H1 (cell line): ENCODE measurements at regions not wholly inside any gene's neighbourhood (a gene's known extent, or its start where the extent isn't known, plus 50 kb on each side); places are given as distances from the start of the nearest gene placed in this dataset.

ENCODE experiments used
- CTCF ChIA-PET: fragments of 300-600 bp; sonication (Branson Sonifier 250); formaldehyde crosslinking; loops from one replicate; lab custom pipeline; 2021; ENCODE audit not compliant: partially characterized antibody; lab: Charles Lee
- POLR2A ChIA-PET: fragments of 300-600 bp; sonication (Branson Sonifier 250); formaldehyde crosslinking; loops from one replicate; lab custom pipeline; 2021; ENCODE audit warnings: inconsistent platforms; ENCODE audit not compliant: partially characterized antibody; lab: Charles Lee
- DNase-seq, 2 experiments: peaks; one replicate each; pipeline versions ENCODE4 v3.0.0 to v3.0.0-alpha.2; 2010 to 2022; ENCODE audit warnings: low spot score in 2 of 2, low read depth in 1 of 2, mixed read lengths in 1 of 2
- FAIRE-seq: peaks from 2 replicates; lab custom pipeline; 2011; peaks lifted over from hg19 to GRCh38; lab: Jason Lieb, UNC
- H2AFZ ChIP-seq: 2 replicates; pipeline ENCODE4 v1.8.1; 2012; ENCODE audit warnings: low read length, inconsistent platforms
- H2AK5ac ChIP-seq: 2 replicates; pipeline ENCODE4 v1.6.1; 2013; ENCODE audit warnings: low read depth, low read length
- H2BK120ac ChIP-seq: replicated peaks from 2 replicates; pipeline ENCODE3; 2013; ENCODE audit warnings: low read depth, low read length, inconsistent platforms
- H2BK12ac ChIP-seq: 2 replicates; pipeline ENCODE4 v1.6.1; 2013; ENCODE audit warnings: low read depth, low read length
- H2BK15ac ChIP-seq: 2 replicates; pipeline ENCODE4 v1.6.1; 2013; ENCODE audit warnings: low read length
- H2BK20ac ChIP-seq: 2 replicates; pipeline ENCODE4 v1.6.1; 2013; ENCODE audit warnings: low read length
- H2BK5ac ChIP-seq: 2 replicates; pipeline ENCODE4 v1.6.1; 2013; ENCODE audit warnings: low read depth, low read length
- H3K14ac ChIP-seq: 2 replicates; pipeline ENCODE4 v1.6.1; 2013; ENCODE audit warnings: inconsistent platforms; ENCODE audit not compliant: insufficient read length
- H3K18ac ChIP-seq: 2 replicates; pipeline ENCODE4 v1.6.1; 2013; ENCODE audit warnings: low read length; ENCODE audit errors: extremely low read depth
- H3K23ac ChIP-seq: 2 replicates; pipeline ENCODE4 v1.6.1; 2013; ENCODE audit warnings: inconsistent platforms; ENCODE audit not compliant: insufficient read length
- H3K23me2 ChIP-seq: 2 replicates; pipeline ENCODE4 v1.6.1; 2013; ENCODE audit warnings: low read depth, low read length
- H3K27ac ChIP-seq: 2 replicates; pipeline ENCODE4 v1.6.1; 2011; ENCODE audit warnings: low read depth, low read length, inconsistent platforms
- H3K27me3 ChIP-seq, 4 experiments: replicated peaks in 1 of 4; 1 replicate in 1 of 4; 2 replicates in 3 of 4; pipeline versions ENCODE4 v1.6.1 to v1.8.1; 2011 to 2013; ENCODE audit warnings: low read length in 3 of 4, mild to moderate bottlenecking in 3 of 4, inconsistent platforms in 2 of 4, mixed read lengths in 2 of 4, moderate library complexity in 1 of 4; ENCODE audit not compliant: control insufficient read depth in 3 of 4, insufficient read depth in 3 of 4; ENCODE audit errors: extremely low read depth in 1 of 4
- H3K36me3 ChIP-seq, 4 experiments: 2 replicates each; pipeline versions ENCODE4 v1.6.1 to v1.8.1; 2011 to 2013; ENCODE audit warnings: mild to moderate bottlenecking in 4 of 4, low read length in 3 of 4, moderate library complexity in 2 of 4, control low read depth in 1 of 4, inconsistent platforms in 1 of 4; ENCODE audit not compliant: insufficient read depth in 4 of 4, control insufficient read depth in 2 of 4
- H3K4ac ChIP-seq: replicated peaks from 2 replicates; pipeline ENCODE3; 2013; ENCODE audit warnings: low read length, low read depth, mixed read lengths, inconsistent platforms; ENCODE audit not compliant: insufficient read length
- H3K4me1 ChIP-seq, 4 experiments: replicated peaks in 1 of 4; 1 replicate in 1 of 4; 2 replicates in 3 of 4; pipeline versions ENCODE4 v1.6.1 to v1.8.1; 2011 to 2013; ENCODE audit warnings: low read length in 3 of 4, inconsistent platforms in 2 of 4, mixed read lengths in 1 of 4; ENCODE audit not compliant: insufficient read depth in 4 of 4, control insufficient read depth in 3 of 4
- H3K4me2 ChIP-seq, 2 experiments: 2 replicates each; pipeline versions ENCODE4 v1.6.1 to v1.8.1; 2011 to 2013; ENCODE audit warnings: low read depth in 2 of 2, low read length in 2 of 2, control low read depth in 1 of 2, inconsistent platforms in 1 of 2, mild to moderate bottlenecking in 1 of 2; ENCODE audit not compliant: insufficient read depth in 1 of 2
- H3K4me3 ChIP-seq, 4 experiments: fragments of 200-600, 300-600 bp in 1 of 4; sonication (generic), shearing (Covaris generic), sonication (Bioruptor Twin) in 1 of 4; 2 replicates each; pipeline versions ENCODE4 v1.5.1 to v1.8.1; 2011 to 2016; ENCODE audit warnings: low read length in 4 of 4, low read depth in 3 of 4, control low read depth in 2 of 4, inconsistent platforms in 2 of 4, mild to moderate bottlenecking in 2 of 4, mixed read lengths in 1 of 4, moderate library complexity in 1 of 4; ENCODE audit not compliant: insufficient read depth in 2 of 4; ENCODE audit errors: extremely low read depth in 1 of 4
- H3K56ac ChIP-seq: replicated peaks from 2 replicates; pipeline ENCODE3; 2013; ENCODE audit warnings: low read depth, mild to moderate bottlenecking, mixed read lengths, low read length, inconsistent platforms; ENCODE audit not compliant: insufficient read length
- H3K79me1 ChIP-seq: 2 replicates; pipeline ENCODE4 v1.6.1; 2013; ENCODE audit warnings: low read depth, low read length, control low read depth
- H3K79me2 ChIP-seq, 2 experiments: 2 replicates each; pipeline versions ENCODE4 v1.6.1 to v1.8.1; 2012 to 2013; ENCODE audit warnings: low read length in 2 of 2, mild to moderate bottlenecking in 2 of 2, inconsistent platforms in 1 of 2; ENCODE audit not compliant: insufficient read depth in 2 of 2, control insufficient read depth in 1 of 2
- H3K9ac ChIP-seq, 4 experiments: replicated peaks in 1 of 4; 1 replicate in 1 of 4; 2 replicates in 3 of 4; pipeline versions ENCODE4 v1.6.1 to v1.8.1; 2011 to 2013; ENCODE audit warnings: low read depth in 3 of 4, low read length in 3 of 4, control low read depth in 2 of 4, mild to moderate bottlenecking in 2 of 4, moderate library complexity in 2 of 4, inconsistent platforms in 1 of 4; ENCODE audit errors: extremely low read depth in 1 of 4
- H3K9me3 ChIP-seq, 2 experiments: 2 replicates each; pipeline versions ENCODE4 v1.6.1 to v1.8.1; 2012 to 2013; ENCODE audit warnings: mild to moderate bottlenecking in 2 of 2, moderate library complexity in 2 of 2, control low read depth in 1 of 2, inconsistent platforms in 1 of 2, low read depth in 1 of 2, low read length in 1 of 2, mixed read lengths in 1 of 2; ENCODE audit not compliant: insufficient read depth in 2 of 2
- H4K20me1 ChIP-seq, 2 experiments: replicated peaks in 1 of 2; 2 replicates each; pipeline versions ENCODE3 to v1.8.1; 2011 to 2013; ENCODE audit warnings: inconsistent platforms in 2 of 2, low read length in 2 of 2, mild to moderate bottlenecking in 1 of 2; ENCODE audit not compliant: insufficient read depth in 2 of 2, control insufficient read depth in 1 of 2
- H4K5ac ChIP-seq: 2 replicates; pipeline ENCODE4 v1.6.1; 2013; ENCODE audit warnings: low read length, low read depth, mixed read lengths, inconsistent platforms; ENCODE audit not compliant: insufficient read length
- H4K8ac ChIP-seq: 2 replicates; pipeline ENCODE4 v1.8.0; 2013; ENCODE audit warnings: mild to moderate bottlenecking, moderate library complexity, low read length, inconsistent platforms; ENCODE audit not compliant: insufficient read depth; ENCODE audit errors: extremely low read depth
- H4K91ac ChIP-seq: replicated peaks from 2 replicates; pipeline ENCODE3; 2013; ENCODE audit warnings: low read length, mixed read lengths, inconsistent platforms; ENCODE audit not compliant: insufficient read length
- CTCF ChIP-seq, 3 experiments: IDR thresholded peaks; 1 replicate in 2 of 3; 2 replicates in 1 of 3; pipeline versions ENCODE4 v1.5.1 to v1.6.1; 2011; ENCODE audit warnings: low read length in 3 of 3, mild to moderate bottlenecking in 3 of 3, inconsistent platforms in 2 of 3, low read depth in 1 of 3, moderate library complexity in 1 of 3; ENCODE audit not compliant: insufficient read depth in 1 of 3; ENCODE audit errors: control extremely low read depth in 1 of 3
- RAD21 ChIP-seq, 2 experiments: IDR thresholded peaks in 1 of 2; conservative IDR thresholded peaks in 1 of 2; 2 replicates each; pipeline ENCODE4 v1.6.1; 2011; ENCODE audit warnings: low read depth in 2 of 2, low read length in 2 of 2, improper control_type of control experiment in 1 of 2, inconsistent platforms in 1 of 2, mild to moderate bottlenecking in 1 of 2, moderate library complexity in 1 of 2
- RNF2 ChIP-seq: fragments of 200-900, 300-1000 bp; sonication (generic); IDR thresholded peaks from 2 replicates; pipeline ENCODE4 v1.7.1; 2016; ENCODE audit warnings: borderline replicate concordance, low read depth, mild to moderate bottlenecking, antibody characterized with exemption, low read length; ENCODE audit not compliant: poor library complexity, severe bottlenecking; ENCODE audit errors: missing control alignments
- WGBS, 2 experiments: shearing (Covaris generic) in 1 of 2; methylation state at CpG; one replicate each; pipeline versions ENCODE4 v1.1.6 to v1.1.7; 2013 to 2015; ENCODE audit warnings: low lambda C conversion rate in 2 of 2, mixed read lengths in 2 of 2, inconsistent platforms in 1 of 2, low coverage in 1 of 2, missing lambda C conversion rate in 1 of 2; ENCODE audit not compliant: insufficient replicate concordance in 2 of 2, insufficient coverage in 1 of 2, insufficient read length in 1 of 2; ENCODE audit errors: extremely low coverage in 1 of 2, missing lambda C conversion rate in 1 of 2; 5-methylcytosine and 5-hydroxymethylcytosine counted together

DNA sequence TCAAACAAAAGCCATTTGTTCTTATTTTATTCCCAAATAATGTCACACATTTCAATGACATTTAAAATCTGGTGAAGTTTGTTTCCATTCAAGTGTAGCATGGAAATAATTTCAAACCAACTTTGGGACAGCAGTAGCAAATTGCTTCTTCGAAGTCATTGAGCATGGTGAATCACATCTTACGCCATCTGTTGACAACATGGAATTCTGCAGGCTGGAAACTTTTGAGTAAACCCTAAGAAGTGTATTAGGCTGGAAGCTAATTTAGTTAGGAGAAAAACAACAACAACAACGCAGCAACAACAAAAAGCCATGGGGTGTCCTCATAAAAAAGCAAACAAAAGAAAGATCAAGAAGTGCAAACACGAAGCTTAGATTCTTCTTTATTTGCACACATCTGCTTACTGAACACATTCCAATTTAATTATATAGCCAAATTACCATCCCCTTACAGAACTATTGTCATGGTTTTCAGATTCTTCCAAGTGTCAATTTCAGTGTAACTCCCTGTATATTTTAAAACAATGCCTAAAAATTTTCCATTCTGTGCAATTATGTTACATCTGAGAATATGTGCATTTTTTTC lies 659.0 kb upstream of the CDH7 start:
- no peak overlapping the region for H2AFZ ChIP-seq
- H3K23me2 ChIP-seq, result no peaks in the 10 kb centered on the region
- H3K27ac ChIP-seq, result no peak overlapping the region
- H2BK20ac ChIP-seq, result no peak overlapping the region
- FAIRE-seq (peak; percentile 92), DNase-seq (peak in 1 of 2 experiments; percentile 13)
- no peak overlapping the region for H3K18ac ChIP-seq
- POLR2A ChIA-PET, result no interaction called here
- no peak overlapping the region for H3K56ac ChIP-seq
- no peak overlapping the region for H3K23ac ChIP-seq
- no peak overlapping the region for H3K9ac ChIP-seq
- H3K79me1 ChIP-seq, result no peaks in the 10 kb centered on the region
- CTCF ChIA-PET, result interaction anchor here (0.7 to 2.6 kb wide), 7 partner anchors 9 to 998 kb away, joined by 3 to 21 read pairs (median 3); no protein-coding TSS in a partner anchor
- H3K4me3 ChIP-seq, result no peak overlapping the region
- no peak overlapping the region for H3K14ac ChIP-seq
- peak; percentile 59 to 70 for TF ChIP-seq RAD21 (IDR thresholded peaks at IDR 0.05 in 1 of 2, conservative IDR thresholded peaks at IDR 0.05 in 1 of 2; ENCODE audit: low read depth in 2 of 2, low read length in 2 of 2)
- TF ChIP-seq CTCF (IDR thresholded peaks at IDR 0.05; ENCODE audit: control extremely low read depth in 1 of 3, insufficient read depth in 1 of 3, low read depth in 1 of 3, low read length in 3 of 3), result peak in 2 of 3 experiments; percentile 41 to 72; a peak in 2 of 4 replicates
- no peak for TF ChIP-seq RNF2
- H3K79me2 ChIP-seq, result no peaks in the 10 kb centered on the region
- H3K4me2 ChIP-seq, result no peak overlapping the region
- no peak overlapping the region for H2BK15ac ChIP-seq
- no peak overlapping the region for H2AK5ac ChIP-seq
- H3K9me3 ChIP-seq, result no peaks in the 10 kb centered on the region
- peaks cover 0 to 1% (median 0%) of the 10 kb centered on the region in 4 experiments; a peak in 1 of 7 replicates for H3K27me3 ChIP-seq
- WGBS, 2 experiments, result 29% methylated on average over 4 of the region's 4 CpGs; no CpG with 5 or more reads in 1 of the 2 experiments
- H3K4me1 ChIP-seq, result 0 out of 7 replicates have a peak, but pooled peaks cover 0 to 2% (median 0%) of the 10 kb centered on the region in 4 experiments
- H2BK120ac ChIP-seq, result no peak overlapping the region
- H3K36me3 ChIP-seq, result no peaks in the 10 kb centered on the region
- H2BK12ac ChIP-seq, result no peak overlapping the region
- H4K8ac ChIP-seq, result no peak overlapping the region
- H4K5ac ChIP-seq, result no peak overlapping the region
- no peak overlapping the region for H3K4ac ChIP-seq
- H4K20me1 ChIP-seq, result no peaks in the 10 kb centered on the region
- no peak overlapping the region for H4K91ac ChIP-seq
- no peak overlapping the region for H2BK5ac ChIP-seq
